Activated CD8-positive, alpha-beta T cell treated with anti-CD3 and anti-CD28 coated beads for 36 hours (primary cell): ENCODE measurements at regions not wholly inside any gene's neighbourhood (a gene's known extent, or its start where the extent isn't known, plus 50 kb on each side); places are given as distances from the start of the nearest gene placed in this dataset.

Experiments
- ATAC-seq: fragments of 200-7000 bp; cut with Tn5 transposase; one replicate; pipeline ENCODE4 v1.10.0; 2021; ENCODE audit warnings: mild to moderate bottlenecking, moderate library complexity
- CTCF ChIA-PET: fragments of 350-600 bp; sonication (Branson Sonifier 250); formaldehyde crosslinking; loops from one replicate; lab custom pipeline; 2021; ENCODE audit warnings: antibody characterized with exemption; lab: Charles Lee
- POLR2A ChIA-PET: fragments of 350-600 bp; sonication (Branson Sonifier 250); formaldehyde crosslinking; loops from one replicate; lab custom pipeline; 2021; ENCODE audit warnings: antibody characterized with exemption; lab: Charles Lee
- DNase-seq: peaks from one replicate; pipeline ENCODE4 v3.0.0-alpha.2; 2020
- H3K27ac Mint-ChIP-seq: one replicate; pipeline ENCODE4 v1.8.0; 2021; ENCODE audit warnings: mild to moderate bottlenecking, mixed read lengths
- H3K27me3 Mint-ChIP-seq: one replicate; pipeline ENCODE4 v1.8.0; 2021; ENCODE audit warnings: mixed read lengths
- H3K36me3 Mint-ChIP-seq: one replicate; pipeline ENCODE4 v1.8.0; 2021; ENCODE audit warnings: low read depth, mixed read lengths
- H3K4me1 Mint-ChIP-seq: one replicate; pipeline ENCODE4 v1.8.0; 2021; ENCODE audit warnings: low read depth, mixed read lengths
- H3K4me3 Mint-ChIP-seq: one replicate; pipeline ENCODE4 v1.8.0; 2021; ENCODE audit warnings: mild to moderate bottlenecking, moderate library complexity, mixed read lengths
- H3K9me3 Mint-ChIP-seq: one replicate; pipeline ENCODE4 v1.8.0; 2021; ENCODE audit warnings: mixed read lengths
- CTCF ChIP-seq: fragments of 200-600 bp; IDR thresholded peaks from one replicate; pipeline ENCODE4 v1.8.0; 2022; ENCODE audit warnings: antibody characterized with exemption, mild to moderate bottlenecking
- intact Hi-C: fragments of 100-400 bp; cut with micrococcal nuclease; formaldehyde crosslinking; loops from one replicate; pipeline ENCODE4 v1.10.0; 2022

GRCh38 chr2:16076911-16077310 lies 136.6 kb downstream of the MYCN start:
- no peak for TF ChIP-seq CTCF
- Mint-ChIP-seq H3K36me3 (no peaks in the 10 kb centered on the region), H3K4me3 (no peak overlapping the region), H3K9me3 (no peaks in the 10 kb centered on the region), H3K27me3 (no peaks in the 10 kb centered on the region), H3K4me1 (no peaks in the 10 kb centered on the region), H3K27ac (no peak overlapping the region)
- no peak for DNase-seq
- ChIA-PET POLR2A (no interaction called here), CTCF (no interaction called here)
- intact Hi-C loops: no loop called here
- ATAC-seq: no peak

DNA sequence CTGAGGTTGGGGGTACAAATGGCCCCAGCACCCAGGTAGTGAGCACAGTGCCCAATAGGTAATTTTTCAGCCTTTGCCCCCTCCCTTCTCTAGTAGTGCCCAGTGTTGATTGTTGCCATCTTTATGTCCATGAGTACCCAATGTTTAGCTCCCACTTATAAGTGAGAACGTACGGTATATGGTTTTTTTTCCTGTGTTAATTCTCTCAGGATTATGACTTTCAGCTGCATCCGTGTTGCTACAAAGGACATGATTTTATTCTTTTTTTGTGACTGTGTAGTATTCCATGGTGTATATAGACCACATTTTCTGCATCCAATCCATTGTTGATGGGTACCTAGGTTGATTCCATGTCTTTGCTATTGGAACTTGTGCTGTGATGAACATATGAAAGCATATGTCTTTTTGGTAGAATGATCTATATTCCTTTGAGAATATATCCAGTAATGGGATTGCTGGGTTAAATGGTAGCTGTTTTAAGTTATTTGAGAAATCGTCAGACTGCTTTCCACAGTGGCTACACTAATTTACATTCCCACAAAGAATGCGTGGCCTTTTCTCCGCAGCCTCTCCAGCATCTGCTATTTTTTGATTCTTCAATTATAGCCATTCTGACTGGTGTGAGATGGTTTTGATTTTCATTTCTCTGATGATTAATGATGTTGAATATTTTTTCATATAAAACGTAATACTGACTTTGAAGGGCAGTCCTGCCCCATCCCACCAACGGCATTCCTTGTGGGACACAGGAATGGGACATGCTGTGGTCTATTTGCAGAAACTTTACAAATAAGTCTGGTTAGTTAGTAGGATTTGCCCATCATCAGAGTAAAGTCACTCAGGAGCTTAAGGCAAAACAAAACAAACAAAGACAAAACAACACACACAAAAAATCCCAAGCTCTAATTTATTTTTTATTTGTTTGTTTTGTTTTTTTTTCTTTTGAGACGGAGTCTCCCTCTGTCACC lies 135.0 kb downstream of the MYCN start:
- Mint-ChIP-seq H3K36me3 (no peaks in the 10 kb centered on the region), H3K9me3 (no peaks in the 10 kb centered on the region), H3K27me3 (no peaks in the 10 kb centered on the region), H3K4me1 (no peaks in the 10 kb centered on the region), H3K4me3 (no peak overlapping the region), H3K27ac (no peak overlapping the region)
- intact Hi-C loops: no loop called here
- no peak for TF ChIP-seq CTCF
- ATAC-seq: no peak
- POLR2A ChIA-PET: no interaction called here
- no peak for DNase-seq
- CTCF ChIA-PET: no interaction called here

GRCh38 chr2:16073921-16074425 lies 133.6 kb downstream of the MYCN start:
- no peak overlapping the region for H3K4me3 Mint-ChIP-seq
- no peaks in the 10 kb centered on the region for H3K9me3 Mint-ChIP-seq
- POLR2A ChIA-PET: no interaction called here
- CTCF ChIA-PET: no interaction called here
- H3K4me1 Mint-ChIP-seq: no peaks in the 10 kb centered on the region
- DNase-seq (no peak), ATAC-seq (no peak)
- intact Hi-C loops: no loop called here
- TF ChIP-seq CTCF: no peak
- H3K36me3 Mint-ChIP-seq: no peaks in the 10 kb centered on the region
- H3K27ac Mint-ChIP-seq: no peak overlapping the region
- H3K27me3 Mint-ChIP-seq: no peaks in the 10 kb centered on the region

DNA sequence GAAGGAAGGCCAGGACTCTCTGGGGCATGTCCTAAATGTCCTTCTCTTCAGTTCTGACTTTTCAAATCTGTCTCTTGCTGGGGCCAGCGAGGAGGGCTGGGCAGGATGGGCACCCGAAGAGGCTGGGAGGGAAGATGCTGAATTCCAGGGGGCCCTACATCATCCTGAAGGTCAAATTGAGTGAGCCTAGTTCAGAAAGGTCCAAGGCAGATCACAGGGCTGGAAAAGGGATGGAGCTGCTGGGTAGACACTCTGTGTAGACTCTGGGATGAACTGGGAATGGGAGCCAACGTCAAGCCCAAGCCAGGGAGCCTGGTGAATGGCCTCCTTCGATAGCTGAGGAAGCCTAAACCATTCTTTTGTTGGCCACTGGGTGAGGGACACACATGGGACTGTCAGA lies 133.1 kb downstream of the MYCN start:
- Mint-ChIP-seq H3K9me3 (no peaks in the 10 kb centered on the region), H3K27me3 (no peaks in the 10 kb centered on the region), H3K4me1 (no peaks in the 10 kb centered on the region), H3K27ac (no peak overlapping the region), H3K36me3 (no peaks in the 10 kb centered on the region), H3K4me3 (no peak overlapping the region)
- CTCF ChIA-PET: no interaction called here
- TF ChIP-seq CTCF: no peak
- POLR2A ChIA-PET: no interaction called here
- intact Hi-C loops: no loop called here
- ATAC-seq: no peak
- no peak for DNase-seq

DNA sequence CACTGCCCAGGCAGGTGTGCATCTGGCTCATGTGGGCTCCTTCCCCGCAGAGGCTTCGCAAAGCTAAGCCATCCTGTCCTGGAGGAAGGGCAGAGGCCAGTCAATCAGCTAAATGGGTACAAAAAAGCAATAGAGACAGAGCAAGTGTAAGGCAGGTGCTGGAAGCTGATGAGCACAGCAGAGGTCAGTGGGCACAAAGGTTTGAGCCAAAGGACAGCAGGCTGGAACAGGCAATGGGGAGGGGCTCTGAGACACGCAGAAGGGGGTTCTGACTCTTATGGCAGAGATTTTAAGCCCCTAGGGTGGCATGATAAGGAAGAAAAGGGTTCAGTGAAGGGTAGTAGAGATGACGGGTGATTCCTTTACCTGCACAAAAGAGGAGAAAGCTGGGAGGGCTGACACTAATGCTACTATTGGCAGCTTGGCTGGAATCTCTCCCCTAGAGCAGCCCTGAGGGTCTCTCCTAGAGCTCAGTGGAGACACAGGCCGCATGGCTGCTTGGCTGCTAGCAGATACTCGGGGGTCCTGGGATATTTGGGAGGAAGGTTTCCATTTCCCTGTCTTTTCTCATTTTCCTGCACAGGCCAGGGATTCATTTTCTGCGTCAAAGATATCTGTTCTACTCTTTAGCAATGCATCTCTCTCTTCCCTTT lies 132.4 kb downstream of the MYCN start:
- POLR2A ChIA-PET: interaction anchor here (0.5 kb wide), 1 partner anchor 168 kb away, joined by 3 read pairs; no protein-coding TSS in a partner anchor

More for the DNA sequence above, 132.4 kb downstream of the MYCN start:
- no peak overlapping the region for H3K27ac Mint-ChIP-seq
- H3K36me3 Mint-ChIP-seq: no peaks in the 10 kb centered on the region
- no peaks in the 10 kb centered on the region for H3K4me1 Mint-ChIP-seq
- TF ChIP-seq CTCF: no peak
- H3K4me3 Mint-ChIP-seq: no peak overlapping the region
- intact Hi-C loops: no loop called here
- no peaks in the 10 kb centered on the region for H3K9me3 Mint-ChIP-seq
- ATAC-seq: no peak
- DNase-seq: no peak
- CTCF ChIA-PET: no interaction called here
- no peaks in the 10 kb centered on the region for H3K27me3 Mint-ChIP-seq
